ENCODE measurements at regions not wholly inside any gene's neighbourhood (a gene's known extent, or its start where the extent isn't known, plus 50 kb on each side); places are given as distances from the start of the nearest gene placed in this dataset.

DNA sequence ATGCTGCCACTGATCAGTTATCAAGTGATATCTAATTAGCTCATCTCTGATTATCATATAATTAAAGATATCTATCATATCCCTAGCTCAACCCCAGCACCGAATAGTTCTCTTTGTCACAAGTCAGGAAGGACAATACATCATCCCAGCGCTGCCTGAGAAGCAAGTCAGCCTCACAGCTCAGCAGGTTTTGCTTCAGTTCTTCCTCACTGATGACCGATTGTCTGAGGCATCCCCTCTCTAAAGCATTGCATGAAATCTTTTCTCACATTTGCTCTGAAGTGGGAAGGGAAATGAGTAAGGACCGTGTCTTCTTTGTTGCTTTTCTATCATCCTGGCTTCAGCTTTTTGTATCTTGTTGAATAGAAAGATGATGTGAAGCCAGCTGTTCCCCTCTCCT, 247.9 kb downstream of the CMPK2 start:
- TF ChIP-seq, protein P1, sequence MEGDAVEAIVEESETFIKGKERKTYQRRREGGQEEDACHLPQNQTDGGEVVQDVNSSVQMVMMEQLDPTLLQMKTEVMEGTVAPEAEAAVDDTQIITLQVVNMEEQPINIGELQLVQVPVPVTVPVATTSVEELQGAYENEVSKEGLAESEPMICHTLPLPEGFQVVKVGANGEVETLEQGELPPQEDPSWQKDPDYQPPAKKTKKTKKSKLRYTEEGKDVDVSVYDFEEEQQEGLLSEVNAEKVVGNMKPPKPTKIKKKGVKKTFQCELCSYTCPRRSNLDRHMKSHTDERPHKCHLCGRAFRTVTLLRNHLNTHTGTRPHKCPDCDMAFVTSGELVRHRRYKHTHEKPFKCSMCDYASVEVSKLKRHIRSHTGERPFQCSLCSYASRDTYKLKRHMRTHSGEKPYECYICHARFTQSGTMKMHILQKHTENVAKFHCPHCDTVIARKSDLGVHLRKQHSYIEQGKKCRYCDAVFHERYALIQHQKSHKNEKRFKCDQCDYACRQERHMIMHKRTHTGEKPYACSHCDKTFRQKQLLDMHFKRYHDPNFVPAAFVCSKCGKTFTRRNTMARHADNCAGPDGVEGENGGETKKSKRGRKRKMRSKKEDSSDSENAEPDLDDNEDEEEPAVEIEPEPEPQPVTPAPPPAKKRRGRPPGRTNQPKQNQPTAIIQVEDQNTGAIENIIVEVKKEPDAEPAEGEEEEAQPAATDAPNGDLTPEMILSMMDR (IDR thresholded peaks at IDR 0.05), result no peak
- no peak for TF ChIP-seq POLR2A (IDR thresholded peaks at IDR 0.05)

Data from Peyer's patch (tissue), 4 donors.